ENCODE measurements at regions not wholly inside any gene's neighbourhood (a gene's known extent, or its start where the extent isn't known, plus 50 kb on each side); places are given as distances from the start of the nearest gene placed in this dataset.
A peak's percentile ranks its signal among the peaks of the same experiment; 100 is the strongest.

- 60 to 100% (median 100%) methylated on average over 1 of the region's 1 CpG; no CpG with 5 or more reads in 5 of the 10 experiments for WGBS, 10 experiments
- peak in 3 of 8 experiments; percentile 16 to 53 (median 47) for ATAC-seq (replicated peaks in 6 of 8)
- peaks cover 0 to 17% of the 10 kb centered on the region in 2 donors for H3K4me1 ChIP-seq (replicated peaks in 1 of 2)
- H3K27ac ChIP-seq: no peak overlapping the region
- no peak overlapping the region for H3K4me3 ChIP-seq
- in situ Hi-C loops (cut with MboI; ENCODE audit: low pct_unique_long_range_greater_than_20kb in 2 of 9, low sequenced_read_pairs in 9 of 9, unreplicated experiment in 9 of 9): no loop called here
Observed at GRCh38 chr9:80426992-80427391, 855.2 kb downstream of the TLE4 start.

GRCh38 chr9:80417211-80417773 is 845.5 kb downstream of the TLE4 start:
- ATAC-seq (replicated peaks in 6 of 8): no peak
- Histone ChIP-seq H3K4me3 (no peak overlapping the region), H3K27ac (no peak overlapping the region), H3K4me1 (replicated peaks in 1 of 2) (no peaks in the 10 kb centered on the region)
- in situ Hi-C loops (cut with MboI; ENCODE audit: low pct_unique_long_range_greater_than_20kb in 2 of 9, low sequenced_read_pairs in 9 of 9, unreplicated experiment in 9 of 9): no loop called here

GRCh38 chr9:80410106-80410505 is 838.3 kb downstream of the TLE4 start:
- no peak overlapping the region for H3K27ac ChIP-seq
- in situ Hi-C loops (cut with MboI; ENCODE audit: low pct_unique_long_range_greater_than_20kb in 2 of 9, low sequenced_read_pairs in 9 of 9, unreplicated experiment in 9 of 9): no loop called here
- peaks cover 7 to 28% of the 10 kb centered on the region in 2 donors for H3K4me1 ChIP-seq (replicated peaks in 1 of 2)
- no peak overlapping the region for H3K4me3 ChIP-seq
- WGBS, 10 experiments: 0 to 34% (median 3%) methylated on average over 1 to 5 of the region's 5 CpGs; no CpG with 5 or more reads in 1 of the 10 experiments
- peak; percentile 74 to 99 (median 97) for ATAC-seq (replicated peaks in 6 of 8)

GRCh38 chr9:80407220-80407619 is 835.5 kb downstream of the TLE4 start:
- no peak for ATAC-seq (replicated peaks in 6 of 8)
- Histone ChIP-seq H3K4me3 (no peak overlapping the region), H3K27ac (no peak overlapping the region), H3K4me1 (replicated peaks in 1 of 2) (peaks cover 12 to 39% of the 10 kb centered on the region in 2 donors)
- 27 to 100% (median 91%) methylated on average over 2 to 5 of the region's 5 CpGs for WGBS, 10 experiments
- in situ Hi-C loops (cut with MboI; ENCODE audit: low pct_unique_long_range_greater_than_20kb in 2 of 9, low sequenced_read_pairs in 9 of 9, unreplicated experiment in 9 of 9): no loop called here

GRCh38 chr9:80401243-80401642 is 829.5 kb downstream of the TLE4 start:
- 0 to 98% (median 88%) methylated on average over 1 to 4 of the region's 4 CpGs; no CpG with 5 or more reads in 3 of the 10 experiments for WGBS, 10 experiments
- peaks cover 5 to 15% of the 10 kb centered on the region in 2 donors for H3K4me1 ChIP-seq (replicated peaks in 1 of 2)
- no peak overlapping the region for H3K4me3 ChIP-seq
- no peak overlapping the region for H3K27ac ChIP-seq
- ATAC-seq (replicated peaks in 6 of 8): no peak
- in situ Hi-C loops (cut with MboI; ENCODE audit: low pct_unique_long_range_greater_than_20kb in 2 of 9, low sequenced_read_pairs in 9 of 9, unreplicated experiment in 9 of 9): no loop called here

GRCh38 chr9:80400624-80401230 is 829.0 kb downstream of the TLE4 start:
- ATAC-seq (replicated peaks in 6 of 8): no peak
- no peak overlapping the region for H3K27ac ChIP-seq
- H3K4me3 ChIP-seq: no peak overlapping the region
- in situ Hi-C loops (cut with MboI; ENCODE audit: low pct_unique_long_range_greater_than_20kb in 2 of 9, low sequenced_read_pairs in 9 of 9, unreplicated experiment in 9 of 9): no loop called here
- whole genome bisulfite sequencing, 10 experiments: 0 to 100% (median 76%) methylated on average over 2 to 3 of the region's 3 CpGs
- H3K4me1 ChIP-seq (replicated peaks in 1 of 2): peaks cover 5 to 15% of the 10 kb centered on the region in 2 donors

- no peak for ATAC-seq (replicated peaks in 6 of 8)
- 5 to 100% (median 82%) methylated on average over 1 to 2 of the region's 2 CpGs for WGBS, 10 experiments
- in situ Hi-C loops (cut with MboI; ENCODE audit: low pct_unique_long_range_greater_than_20kb in 2 of 9, low sequenced_read_pairs in 9 of 9, unreplicated experiment in 9 of 9): loop anchor here in 1 of 9 experiments (25.0 kb wide), 1 partner anchor 88 kb away; no protein-coding TSS in a partner anchor
Observed at GRCh38 chr9:80399606-80400005, 827.8 kb downstream of the TLE4 start.

GRCh38 chr9:80387828-80388227 is 816.1 kb downstream of the TLE4 start:
- ATAC-seq (replicated peaks in 6 of 8): no peak
- 0 to 100% (median 81%) methylated on average over 1 to 2 of the region's 2 CpGs for WGBS, 10 experiments
- Histone ChIP-seq H3K27ac (no peak overlapping the region), H3K4me3 (no peak overlapping the region), H3K4me1 (replicated peaks in 1 of 2) (peaks cover 0 to 6% of the 10 kb centered on the region in 2 donors)
- in situ Hi-C loops (cut with MboI; ENCODE audit: low pct_unique_long_range_greater_than_20kb in 2 of 9, low sequenced_read_pairs in 9 of 9, unreplicated experiment in 9 of 9): loop anchor here in 1 of 9 experiments (25.0 kb wide), 1 partner anchor 99 kb away; no protein-coding TSS in a partner anchor

More at GRCh38 chr9:80399606-80400005, 827.8 kb downstream of the TLE4 start:
- peaks cover 5 to 15% of the 10 kb centered on the region in 2 donors for H3K4me1 ChIP-seq (replicated peaks in 1 of 2)
- H3K4me3 ChIP-seq: no peak overlapping the region
- H3K27ac ChIP-seq: no peak overlapping the region

GRCh38 chr9:80385246-80385645 is 813.5 kb downstream of the TLE4 start:
- Histone ChIP-seq H3K27ac (no peak overlapping the region), H3K4me3 (no peak overlapping the region), H3K4me1 (replicated peaks in 1 of 2) (peaks cover 0 to 6% of the 10 kb centered on the region in 2 donors)
- no peak for ATAC-seq (replicated peaks in 6 of 8)
- whole genome bisulfite sequencing, 10 experiments: 4 to 100% (median 72%) methylated on average over 1 to 3 of the region's 3 CpGs; no CpG with 5 or more reads in 1 of the 10 experiments
- in situ Hi-C loops (cut with MboI; ENCODE audit: low pct_unique_long_range_greater_than_20kb in 2 of 9, low sequenced_read_pairs in 9 of 9, unreplicated experiment in 9 of 9): loop anchor here in 1 of 9 experiments (25.0 kb wide), 1 partner anchor 102 kb away; no protein-coding TSS in a partner anchor

GRCh38 chr9:80383331-80383730 is 811.6 kb downstream of the TLE4 start:
- H3K27ac ChIP-seq: no peak overlapping the region
- 0 to 100% (median 89%) methylated on average over 1 to 2 of the region's 2 CpGs for WGBS, 10 experiments
- H3K4me3 ChIP-seq: no peak overlapping the region
- in situ Hi-C loops (cut with MboI; ENCODE audit: low pct_unique_long_range_greater_than_20kb in 2 of 9, low sequenced_read_pairs in 9 of 9, unreplicated experiment in 9 of 9): loop anchor here in 1 of 9 experiments (25.0 kb wide), 1 partner anchor 104 kb away; no protein-coding TSS in a partner anchor
- peak in 3 of 8 experiments; percentile 31 to 52 (median 52) for ATAC-seq (replicated peaks in 6 of 8)
- H3K4me1 ChIP-seq (replicated peaks in 1 of 2): peaks cover 0 to 11% of the 10 kb centered on the region in 2 donors

- in situ Hi-C loops (cut with MboI; ENCODE audit: low pct_unique_long_range_greater_than_20kb in 2 of 9, low sequenced_read_pairs in 9 of 9, unreplicated experiment in 9 of 9): loop anchor here in 1 of 9 experiments (25.0 kb wide), 1 partner anchor 105 kb away; no protein-coding TSS in a partner anchor
- 6 to 100% (median 82%) methylated on average over 1 to 5 of the region's 5 CpGs; no CpG with 5 or more reads in 2 of the 10 experiments for WGBS, 10 experiments
- Histone ChIP-seq H3K4me1 (replicated peaks in 1 of 2) (peaks cover 0 to 13% of the 10 kb centered on the region in 2 donors), H3K27ac (no peak overlapping the region), H3K4me3 (no peak overlapping the region)
- no peak for ATAC-seq (replicated peaks in 6 of 8)
Observed at GRCh38 chr9:80382211-80382891, 810.6 kb downstream of the TLE4 start.

GRCh38 chr9:80380301-80380700 is 808.5 kb downstream of the TLE4 start:
- no peak overlapping the region for H3K27ac ChIP-seq
- peaks cover 0 to 19% of the 10 kb centered on the region in 2 donors for H3K4me1 ChIP-seq (replicated peaks in 1 of 2)
- H3K4me3 ChIP-seq: no peak overlapping the region
- in situ Hi-C loops (cut with MboI; ENCODE audit: low pct_unique_long_range_greater_than_20kb in 2 of 9, low sequenced_read_pairs in 9 of 9, unreplicated experiment in 9 of 9): loop anchor here in 1 of 9 experiments (25.0 kb wide), 1 partner anchor 107 kb away; no protein-coding TSS in a partner anchor
- ATAC-seq (replicated peaks in 6 of 8): no peak
- 29 to 100% (median 90%) methylated on average over 1 to 4 of the region's 4 CpGs; no CpG with 5 or more reads in 1 of the 10 experiments for WGBS, 10 experiments
